Mesothelial cell of epicardium (in vitro differentiated cells): ENCODE measurements at regions not wholly inside any gene's neighbourhood (a gene's known extent, or its start where the extent isn't known, plus 50 kb on each side); places are given as distances from the start of the nearest gene placed in this dataset.

Source experiments
- DNase-seq, 2 experiments: peaks; one replicate each; pipeline ENCODE4 v3.0.0; 2021; ENCODE audit warnings: low spot score in 2 of 2; ENCODE audit not compliant: unreplicated experiment in 2 of 2
- H3K27ac Mint-ChIP-seq: 2 replicates; pipeline ENCODE4 v1.8.0; 2021; ENCODE audit warnings: mixed read lengths
- H3K27me3 Mint-ChIP-seq: 2 replicates; pipeline ENCODE4 v1.8.0; 2021; ENCODE audit warnings: low read depth, mixed read lengths
- H3K36me3 Mint-ChIP-seq: 2 replicates; pipeline ENCODE4 v1.8.0; 2021; ENCODE audit warnings: mixed read lengths
- H3K4me1 Mint-ChIP-seq: 2 replicates; pipeline ENCODE4 v1.8.0; 2021; ENCODE audit warnings: mixed read lengths
- H3K4me3 Mint-ChIP-seq: 2 replicates; pipeline ENCODE4 v1.8.0; 2021; ENCODE audit warnings: mild to moderate bottlenecking, moderate library complexity, mixed read lengths
- H3K9me3 Mint-ChIP-seq: 2 replicates; pipeline ENCODE4 v1.8.0; 2021; ENCODE audit warnings: mixed read lengths
- TF ChIP-seq, protein P1 (sequence below): fragments of 200-600 bp; sonication (generic); IDR thresholded peaks from one replicate; pipeline ENCODE4 v1.5.0; 2021; ENCODE audit warnings: antibody characterized with exemption; ENCODE audit not compliant: unreplicated experiment

- Mint-ChIP-seq H3K36me3 (no peaks in the 10 kb centered on the region), H3K4me3 (no peak overlapping the region), H3K4me1 (no peaks in the 10 kb centered on the region), H3K27me3 (no peaks in the 10 kb centered on the region), H3K27ac (no peak overlapping the region), H3K9me3 (peaks cover 7% of the 10 kb centered on the region)
- DNase-seq, result no peak
- TF ChIP-seq, protein P1, sequence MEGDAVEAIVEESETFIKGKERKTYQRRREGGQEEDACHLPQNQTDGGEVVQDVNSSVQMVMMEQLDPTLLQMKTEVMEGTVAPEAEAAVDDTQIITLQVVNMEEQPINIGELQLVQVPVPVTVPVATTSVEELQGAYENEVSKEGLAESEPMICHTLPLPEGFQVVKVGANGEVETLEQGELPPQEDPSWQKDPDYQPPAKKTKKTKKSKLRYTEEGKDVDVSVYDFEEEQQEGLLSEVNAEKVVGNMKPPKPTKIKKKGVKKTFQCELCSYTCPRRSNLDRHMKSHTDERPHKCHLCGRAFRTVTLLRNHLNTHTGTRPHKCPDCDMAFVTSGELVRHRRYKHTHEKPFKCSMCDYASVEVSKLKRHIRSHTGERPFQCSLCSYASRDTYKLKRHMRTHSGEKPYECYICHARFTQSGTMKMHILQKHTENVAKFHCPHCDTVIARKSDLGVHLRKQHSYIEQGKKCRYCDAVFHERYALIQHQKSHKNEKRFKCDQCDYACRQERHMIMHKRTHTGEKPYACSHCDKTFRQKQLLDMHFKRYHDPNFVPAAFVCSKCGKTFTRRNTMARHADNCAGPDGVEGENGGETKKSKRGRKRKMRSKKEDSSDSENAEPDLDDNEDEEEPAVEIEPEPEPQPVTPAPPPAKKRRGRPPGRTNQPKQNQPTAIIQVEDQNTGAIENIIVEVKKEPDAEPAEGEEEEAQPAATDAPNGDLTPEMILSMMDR, result no peak
These were observed 1764.3 kb downstream of the NCAM2 start for GRCh38 chr21:22762463-22762862.

- no peak for DNase-seq
- Mint-ChIP-seq H3K27ac (no peak overlapping the region), H3K9me3 (peaks cover 7% of the 10 kb centered on the region), H3K4me1 (no peaks in the 10 kb centered on the region), H3K36me3 (no peaks in the 10 kb centered on the region), H3K4me3 (no peak overlapping the region), H3K27me3 (no peaks in the 10 kb centered on the region)
- TF ChIP-seq, protein P1, result no peak
These were observed 1765.2 kb downstream of the NCAM2 start for GRCh38 chr21:22763442-22763841.

DNA sequence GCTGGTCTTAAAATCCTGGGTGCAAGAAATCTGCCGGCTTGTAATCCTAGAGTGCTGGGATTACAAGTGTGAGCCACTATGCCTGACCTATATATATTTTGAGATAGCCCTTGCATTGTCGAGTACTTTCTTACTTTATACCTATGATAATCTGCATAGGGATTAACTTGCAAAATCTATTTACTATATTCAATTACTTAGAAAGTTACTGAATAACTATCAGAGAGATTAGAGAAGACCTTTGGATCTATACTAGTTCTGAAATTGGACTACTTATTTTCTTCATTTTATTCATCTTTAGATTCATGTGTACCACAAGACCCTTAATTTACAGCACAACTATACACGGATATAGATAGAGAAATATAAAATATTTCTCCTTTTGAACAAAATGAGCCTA, 1766.0 kb downstream of the NCAM2 start:
- no peaks in the 10 kb centered on the region for H3K4me1 Mint-ChIP-seq
- no peak overlapping the region for H3K27ac Mint-ChIP-seq
- H3K4me3 Mint-ChIP-seq, result no peak overlapping the region
- no peaks in the 10 kb centered on the region for H3K36me3 Mint-ChIP-seq
- TF ChIP-seq, protein P1, result no peak
- no peaks in the 10 kb centered on the region for H3K27me3 Mint-ChIP-seq
- no peak for DNase-seq
- peaks cover 7% of the 10 kb centered on the region for H3K9me3 Mint-ChIP-seq

GRCh38 chr21:22791376-22791775, 1793.2 kb downstream of the NCAM2 start:
- TF ChIP-seq, protein P1, result no peak
- H3K27ac Mint-ChIP-seq, result no peak overlapping the region
- H3K27me3 Mint-ChIP-seq, result peaks cover 2% of the 10 kb centered on the region
- H3K9me3 Mint-ChIP-seq, result peaks cover 3% of the 10 kb centered on the region
- H3K36me3 Mint-ChIP-seq, result no peaks in the 10 kb centered on the region
- H3K4me1 Mint-ChIP-seq, result no peaks in the 10 kb centered on the region
- DNase-seq, result no peak
- H3K4me3 Mint-ChIP-seq, result no peak overlapping the region

GRCh38 chr21:22791986-22792560, 1793.9 kb downstream of the NCAM2 start:
- H3K9me3 Mint-ChIP-seq, result peaks cover 4% of the 10 kb centered on the region
- H3K36me3 Mint-ChIP-seq, result no peaks in the 10 kb centered on the region
- peaks cover 2% of the 10 kb centered on the region for H3K27me3 Mint-ChIP-seq
- H3K4me3 Mint-ChIP-seq, result no peak overlapping the region
- TF ChIP-seq, protein P1, result peak; percentile 97
- H3K4me1 Mint-ChIP-seq, result no peaks in the 10 kb centered on the region
- no peak overlapping the region for H3K27ac Mint-ChIP-seq
- no peak for DNase-seq

GRCh38 chr21:22795091-22795490, 1796.9 kb downstream of the NCAM2 start:
- TF ChIP-seq, protein P1, result no peak
- Mint-ChIP-seq H3K36me3 (no peaks in the 10 kb centered on the region), H3K4me1 (no peaks in the 10 kb centered on the region), H3K27me3 (peaks cover 2% of the 10 kb centered on the region), H3K4me3 (no peak overlapping the region), H3K9me3 (peaks cover 10% of the 10 kb centered on the region), H3K27ac (no peak overlapping the region)
- no peak for DNase-seq
